ENCODE measurements at regions not wholly inside any gene's neighbourhood (a gene's known extent, or its start where the extent isn't known, plus 50 kb on each side); places are given as distances from the start of the nearest gene placed in this dataset.

GRCh38 chr2:18276583-18277075 lies 283.8 kb downstream of the RDH14 start:
- intact Hi-C loops (cut with micrococcal nuclease; ENCODE audit: unreplicated experiment) = no loop called here
- CTCF ChIA-PET = no interaction called here

GRCh38 chr2:18273205-18273604 lies 287.2 kb downstream of the RDH14 start:
- ChIA-PET POLR2A (ENCODE audit: unreplicated experiment) (no interaction called here), CTCF (no interaction called here)
- Histone ChIP-seq H3K9me2 (ENCODE audit: insufficient read depth) (no peaks in the 10 kb centered on the region), H3K4me1 (replicated peaks; ENCODE audit: insufficient read depth) (peaks cover 6% of the 10 kb centered on the region), H3K79me2 (ENCODE audit: low read depth) (no peaks in the 10 kb centered on the region), H3F3A (ENCODE audit: insufficient read depth, low read depth) (no peaks in the 10 kb centered on the region), H3K27me3 (ENCODE audit: insufficient read depth, low read depth) (no peaks in the 10 kb centered on the region), H3K9me3 (ENCODE audit: insufficient read depth, low read depth) (peaks cover 6% of the 10 kb centered on the region; the same call in 1 of the 2 replicates), H3K27ac (no peak overlapping the region), H3K4me3 (no peak overlapping the region), H3K4me2 (no peak overlapping the region), H4K20me1 (ENCODE audit: insufficient read depth) (no peaks in the 10 kb centered on the region), H2AFZ (no peak overlapping the region), H3K36me3 (ENCODE audit: low read depth) (no peaks in the 10 kb centered on the region)
- no TSS peak for BruUV-seq (replicated peaks)
- intact Hi-C loops (cut with micrococcal nuclease; ENCODE audit: unreplicated experiment) = no loop called here
- no peak for DNase-seq
- no peak for TF ChIP-seq CTCF (conservative IDR thresholded peaks at IDR 0.05)
- no peak for TF ChIP-seq EZH2 (IDR thresholded peaks at IDR 0.05; ENCODE audit: low read depth)

More at GRCh38 chr2:18276583-18277075, 283.8 kb downstream of the RDH14 start:
- no peak overlapping the region for H3K4me2 ChIP-seq
- H3K4me3 ChIP-seq = no peak overlapping the region
- POLR2A ChIA-PET (ENCODE audit: unreplicated experiment) = no interaction called here
- no TSS peak for BruUV-seq (replicated peaks)
- DNase-seq = no peak
- peaks cover 6% of the 10 kb centered on the region; the same call in 1 of the 2 replicates for H3K9me3 ChIP-seq (ENCODE audit: insufficient read depth, low read depth)
- H3K36me3 ChIP-seq (ENCODE audit: low read depth) = no peaks in the 10 kb centered on the region
- H3K27ac ChIP-seq = no peak overlapping the region
- no peaks in the 10 kb centered on the region for H3K4me1 ChIP-seq (replicated peaks; ENCODE audit: insufficient read depth)
- H2AFZ ChIP-seq = no peak overlapping the region
- no peaks in the 10 kb centered on the region for H3F3A ChIP-seq (ENCODE audit: insufficient read depth, low read depth)
- no peak for TF ChIP-seq EZH2 (IDR thresholded peaks at IDR 0.05; ENCODE audit: low read depth)
- TF ChIP-seq CTCF (conservative IDR thresholded peaks at IDR 0.05) = no peak
- H4K20me1 ChIP-seq (ENCODE audit: insufficient read depth) = no peaks in the 10 kb centered on the region
- no peaks in the 10 kb centered on the region for H3K27me3 ChIP-seq (ENCODE audit: insufficient read depth, low read depth)
- H3K9me2 ChIP-seq (ENCODE audit: insufficient read depth) = no peaks in the 10 kb centered on the region
- no peaks in the 10 kb centered on the region for H3K79me2 ChIP-seq (ENCODE audit: low read depth)

GRCh38 chr2:18272148-18272494 lies 288.3 kb downstream of the RDH14 start:
- Histone ChIP-seq H3K9me2 (ENCODE audit: insufficient read depth) (no peaks in the 10 kb centered on the region), H4K20me1 (ENCODE audit: insufficient read depth) (no peaks in the 10 kb centered on the region), H3K79me2 (ENCODE audit: low read depth) (no peaks in the 10 kb centered on the region), H3K27ac (no peak overlapping the region), H3F3A (ENCODE audit: insufficient read depth, low read depth) (no peaks in the 10 kb centered on the region), H3K9me3 (ENCODE audit: insufficient read depth, low read depth) (peaks cover 6% of the 10 kb centered on the region; the same call in 1 of the 2 replicates), H2AFZ (no peak overlapping the region), H3K27me3 (ENCODE audit: insufficient read depth, low read depth) (no peaks in the 10 kb centered on the region), H3K4me2 (no peak overlapping the region), H3K36me3 (ENCODE audit: low read depth) (no peaks in the 10 kb centered on the region), H3K4me1 (replicated peaks; ENCODE audit: insufficient read depth) (peaks cover 9% of the 10 kb centered on the region), H3K4me3 (no peak overlapping the region)
- TF ChIP-seq CTCF (conservative IDR thresholded peaks at IDR 0.05) (no peak), EZH2 (IDR thresholded peaks at IDR 0.05; ENCODE audit: low read depth) (no peak)
- BruUV-seq (replicated peaks) = no TSS peak
- ChIA-PET CTCF (no interaction called here), POLR2A (ENCODE audit: unreplicated experiment) (no interaction called here)
- intact Hi-C loops (cut with micrococcal nuclease; ENCODE audit: unreplicated experiment) = no loop called here
- no peak for DNase-seq

All from PC-9 (cell line).